OCI-LY3 (cell line): ENCODE measurements at regions not wholly inside any gene's neighbourhood (a gene's known extent, or its start where the extent isn't known, plus 50 kb on each side); places are given as distances from the start of the nearest gene placed in this dataset.

Experiments
- CTCF ChIP-seq: fragments of 200-600, 300-600 bp; sonication (generic); IDR thresholded peaks from 2 replicates; pipeline ENCODE4 v1.5.1; 2014; ENCODE audit warnings: antibody characterized with exemption, low read length, low read depth
- EZH2phosphoT487 ChIP-seq: fragments of 200-600 bp; shearing (Covaris generic); IDR thresholded peaks from 2 replicates; pipeline ENCODE4 v1.6.1; 2018; ENCODE audit warnings: antibody characterized with exemption, mixed run types, low read depth

GRCh38 chr4:92064574-92064973 is 239.2 kb upstream of the GRID2 start:
- no peak for TF ChIP-seq CTCF
- TF ChIP-seq EZH2phosphoT487 = no peak
